GM12891 (cell line): ENCODE measurements at regions not wholly inside any gene's neighbourhood (a gene's known extent, or its start where the extent isn't known, plus 50 kb on each side); places are given as distances from the start of the nearest gene placed in this dataset.

Experiments
- DNase-seq: peaks from one replicate; pipeline ENCODE4 v3.0.0; 2011; ENCODE audit warnings: low spot score; ENCODE audit not compliant: insufficient read length
- FAIRE-seq: peaks from 2 replicates; lab custom pipeline; 2011; peaks lifted over from hg19 to GRCh38; lab: Jason Lieb, UNC
- PAX5 ChIP-seq: IDR thresholded peaks from 2 replicates; pipeline ENCODE4 v1.6.1; 2011; ENCODE audit warnings: low read length, moderate library complexity, mild to moderate bottlenecking; ENCODE audit not compliant: insufficient read depth, severe bottlenecking
- POLR2A ChIP-seq: IDR thresholded peaks from 2 replicates; pipeline ENCODE4 v1.6.1; 2011; ENCODE audit warnings: low read depth, low read length, control low read depth
- POLR2AphosphoS5 ChIP-seq: IDR thresholded peaks from 2 replicates; pipeline ENCODE4 v1.6.1; 2011; ENCODE audit warnings: low read depth, low read length, control low read depth
- POU2F2 ChIP-seq: IDR thresholded peaks from 2 replicates; pipeline ENCODE4 v1.6.1; 2011; ENCODE audit warnings: low read depth, mild to moderate bottlenecking, control low read depth, low read length, moderate library complexity
- SPI1 ChIP-seq: IDR thresholded peaks from 2 replicates; pipeline ENCODE4 v1.6.1; 2011; ENCODE audit warnings: low read depth, low read length, control low read depth
- TAF1 ChIP-seq: IDR thresholded peaks from 2 replicates; pipeline ENCODE4 v1.6.1; 2011; ENCODE audit warnings: low read depth, low read length, control low read depth

- DNase-seq (no peak), FAIRE-seq (no peak)
- no peak for TF ChIP-seq TAF1
- no peak for TF ChIP-seq POU2F2
- no peak for TF ChIP-seq POLR2AphosphoS5
- TF ChIP-seq PAX5, result no peak
- TF ChIP-seq POLR2A, result no peak
- TF ChIP-seq SPI1, result no peak
Observed at GRCh38 chr4:177093964-177094363, 215.7 kb upstream of the NEIL3 start.

- TF ChIP-seq POLR2A (no peak), SPI1 (no peak), POU2F2 (no peak), TAF1 (no peak), PAX5 (no peak), POLR2AphosphoS5 (no peak)
- DNase-seq (no peak), FAIRE-seq (no peak)
Observed at GRCh38 chr4:177097291-177097690, 212.4 kb upstream of the NEIL3 start.

- TF ChIP-seq POLR2A, result no peak
- no peak for TF ChIP-seq SPI1
- no peak for TF ChIP-seq POLR2AphosphoS5
- TF ChIP-seq TAF1, result no peak
- no peak for TF ChIP-seq PAX5
- TF ChIP-seq POU2F2, result no peak
- no peak for DNase-seq
- FAIRE-seq, result no peak
Observed at GRCh38 chr4:177099211-177099610, 210.5 kb upstream of the NEIL3 start.

GRCh38 chr4:177100307-177100706 is 209.4 kb upstream of the NEIL3 start:
- TF ChIP-seq SPI1, result no peak
- TF ChIP-seq POLR2AphosphoS5, result no peak
- TF ChIP-seq POU2F2, result no peak
- TF ChIP-seq TAF1, result no peak
- TF ChIP-seq POLR2A, result no peak
- no peak for TF ChIP-seq PAX5
- DNase-seq (no peak), FAIRE-seq (no peak)

- no peak for DNase-seq
- TF ChIP-seq PAX5, result no peak
- TF ChIP-seq POU2F2, result no peak
- TF ChIP-seq SPI1, result no peak
- TF ChIP-seq POLR2AphosphoS5, result no peak
- no peak for TF ChIP-seq TAF1
- no peak for TF ChIP-seq POLR2A
- FAIRE-seq, result no peak
Observed at GRCh38 chr4:177103619-177104018, 206.1 kb upstream of the NEIL3 start.

- TF ChIP-seq POU2F2, result no peak
- no peak for TF ChIP-seq SPI1
- no peak for TF ChIP-seq POLR2AphosphoS5
- no peak for TF ChIP-seq TAF1
- no peak for TF ChIP-seq PAX5
- TF ChIP-seq POLR2A, result no peak
- no peak for DNase-seq
- no peak for FAIRE-seq
Observed at GRCh38 chr4:177105536-177105935, 204.1 kb upstream of the NEIL3 start.

GRCh38 chr4:177107288-177107921 is 202.3 kb upstream of the NEIL3 start:
- DNase-seq (no peak), FAIRE-seq (no peak)
- TF ChIP-seq POLR2AphosphoS5 (no peak), POLR2A (no peak), POU2F2 (no peak), SPI1 (no peak), PAX5 (no peak), TAF1 (no peak)

GRCh38 chr4:177108708-177109107 is 201.0 kb upstream of the NEIL3 start:
- DNase-seq (no peak), FAIRE-seq (no peak)
- TF ChIP-seq POU2F2 (no peak), PAX5 (no peak), TAF1 (no peak), POLR2A (no peak), POLR2AphosphoS5 (no peak), SPI1 (no peak)

GRCh38 chr4:177109769-177110168 is 199.9 kb upstream of the NEIL3 start:
- FAIRE-seq, result no peak
- DNase-seq, result no peak
- no peak for TF ChIP-seq SPI1
- no peak for TF ChIP-seq POLR2AphosphoS5
- no peak for TF ChIP-seq PAX5
- TF ChIP-seq TAF1, result no peak
- no peak for TF ChIP-seq POU2F2

GRCh38 chr4:177116161-177116560 is 193.5 kb upstream of the NEIL3 start:
- no peak for DNase-seq
- TF ChIP-seq SPI1 (no peak), PAX5 (no peak), POLR2A (no peak), POU2F2 (no peak), POLR2AphosphoS5 (no peak), TAF1 (no peak)

GRCh38 chr4:177117256-177117655 is 192.4 kb upstream of the NEIL3 start:
- DNase-seq (no peak), FAIRE-seq (no peak)
- TF ChIP-seq SPI1, result no peak

More at GRCh38 chr4:177116161-177116560, 193.5 kb upstream of the NEIL3 start:
- no peak for FAIRE-seq
